ENCODE measurements at regions not wholly inside any gene's neighbourhood (a gene's known extent, or its start where the extent isn't known, plus 50 kb on each side); places are given as distances from the start of the nearest gene placed in this dataset.

DNA sequence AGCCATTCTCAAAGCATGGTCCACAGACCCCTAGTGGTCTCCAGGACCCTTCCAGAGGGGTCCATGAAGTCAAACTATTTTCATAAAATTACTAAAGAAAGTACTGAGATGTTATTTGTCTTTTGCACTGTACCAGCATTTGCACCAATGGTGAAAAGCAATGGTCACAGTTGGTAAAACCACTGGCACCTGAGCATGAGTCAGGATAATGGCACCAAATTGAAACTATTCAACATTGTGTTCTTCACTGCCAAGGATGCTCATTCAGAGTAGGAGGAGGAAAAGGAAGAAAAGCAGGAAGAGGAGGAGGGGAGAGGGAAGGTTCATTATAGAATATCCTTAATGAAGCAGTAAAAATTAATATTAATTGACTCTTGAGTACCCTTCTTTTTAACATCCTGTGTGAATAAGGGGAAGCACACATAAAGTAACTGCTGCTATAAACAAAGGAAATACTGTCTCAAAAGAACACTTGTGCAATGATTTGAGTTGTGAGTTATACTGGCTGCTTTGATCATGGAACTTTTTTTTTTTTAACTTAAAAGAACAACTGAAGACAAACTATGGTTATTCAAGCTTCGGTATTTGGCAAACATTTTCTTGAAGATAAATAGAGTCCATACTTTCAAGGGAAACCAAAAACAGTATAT lies 60.2 kb downstream of the MPP7 start:
- TF ChIP-seq POLR2A (IDR thresholded peaks at IDR 0.05; ENCODE audit: low read depth, low read length) (no peak), POLR2AphosphoS5 (IDR thresholded peaks at IDR 0.05; ENCODE audit: low read depth, low read length) (no peak), TAF1 (IDR thresholded peaks at IDR 0.05; ENCODE audit: low read depth, low read length) (no peak), SPI1 (IDR thresholded peaks at IDR 0.05; ENCODE audit: low read depth, low read length) (no peak), PAX5 (IDR thresholded peaks at IDR 0.05; ENCODE audit: insufficient read depth, low read length, severe bottlenecking) (no peak), POU2F2 (IDR thresholded peaks at IDR 0.05; ENCODE audit: low read depth, low read length) (no peak)

All from GM12891 (cell line).